Body of pancreas (tissue), 4 donors: ENCODE measurements at regions not wholly inside any gene's neighbourhood (a gene's known extent, or its start where the extent isn't known, plus 50 kb on each side); places are given as distances from the start of the nearest gene placed in this dataset.

ENCODE experiments used
- CTCF ChIP-seq, 7 experiments: fragments of 450-650 bp in 4 of 7; fragments of 200-600 bp in 3 of 7; sonication (generic) in 3 of 7; IDR thresholded peaks; one replicate each; pipeline ENCODE4 v1.5.1; 2016 to 2019; ENCODE audit warnings: antibody characterized with exemption in 7 of 7
- POLR2A ChIP-seq, 3 donors: fragments of 450-650 bp; IDR thresholded peaks; one replicate each; pipeline ENCODE4 v1.6.1; 2016; ENCODE audit warnings: antibody characterized with exemption in 3 of 3, mild to moderate bottlenecking in 2 of 3

GRCh38 chr5:136656811-136657210, 291.5 kb upstream of the TRPC7 start:
- TF ChIP-seq CTCF (IDR thresholded peaks at IDR 0.05) (no peak), POLR2A (IDR thresholded peaks at IDR 0.05) (no peak)
